ENCODE measurements at regions not wholly inside any gene's neighbourhood (a gene's known extent, or its start where the extent isn't known, plus 50 kb on each side); places are given as distances from the start of the nearest gene placed in this dataset.

DNA sequence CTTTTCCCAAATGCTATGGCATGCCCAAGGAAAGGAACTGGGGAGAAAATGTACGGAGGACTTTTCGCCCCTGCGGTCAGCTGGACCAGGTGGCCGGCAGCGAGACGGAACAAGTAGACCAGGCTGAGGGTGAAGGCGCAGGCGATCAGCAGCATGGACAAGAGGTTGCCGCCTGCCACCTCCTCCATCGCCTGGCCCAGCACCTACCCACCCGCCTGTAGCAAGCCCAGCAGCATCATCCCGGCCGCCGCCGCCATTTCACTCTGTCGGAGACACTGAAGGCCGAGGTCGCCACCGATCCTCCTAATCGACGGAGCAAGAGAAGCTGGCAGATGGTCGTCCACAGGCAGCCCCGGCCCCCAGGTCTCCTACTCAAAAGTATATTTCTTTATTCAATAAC, 1046.3 kb upstream of the GBE1 start:
- no peak overlapping the region for H3K27ac ChIP-seq (replicated peaks)
- no peak for TF ChIP-seq SPI1 (IDR thresholded peaks at IDR 0.05; ENCODE audit: borderline replicate concordance, low read depth)
- TF ChIP-seq GABPA (IDR thresholded peaks at IDR 0.05; ENCODE audit: low read depth), result no peak
- no peak for TF ChIP-seq REST (IDR thresholded peaks at IDR 0.05; ENCODE audit: insufficient replicate concordance, low read depth)
- no peak for TF ChIP-seq POLR2AphosphoS5 (IDR thresholded peaks at IDR 0.05; ENCODE audit: low read depth)
- DNase-seq (ENCODE audit: low read depth in 1 of 2, low spot score in 1 of 2), result no peak
- H3K4me3 ChIP-seq (replicated peaks; ENCODE audit: insufficient read depth, low read length), result no peak overlapping the region
- H3K27me3 ChIP-seq (ENCODE audit: insufficient read depth, poor library complexity, severe bottlenecking), result no peaks in the 10 kb centered on the region

DNA sequence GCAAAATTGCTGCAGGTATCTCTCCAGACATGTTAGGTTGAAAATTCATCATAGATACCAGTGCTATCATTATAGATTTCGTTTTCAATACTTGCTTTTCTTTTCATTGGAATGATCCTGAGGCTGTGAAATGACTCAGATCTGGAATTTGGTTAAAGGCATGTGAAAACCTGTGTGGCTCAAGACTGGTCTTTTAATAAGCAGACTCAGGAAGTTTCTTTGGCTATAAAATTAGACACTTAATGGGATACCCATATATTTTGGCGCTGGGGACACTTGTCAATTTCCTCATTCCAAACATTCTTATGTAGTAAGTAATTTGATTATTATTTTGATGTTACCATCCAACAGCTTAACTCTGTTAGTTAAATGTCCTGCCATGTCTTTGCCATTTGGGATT, 1041.1 kb upstream of the GBE1 start:
- Histone ChIP-seq H3K27ac (replicated peaks) (no peak overlapping the region), H3K27me3 (ENCODE audit: insufficient read depth, poor library complexity, severe bottlenecking) (no peaks in the 10 kb centered on the region), H3K4me3 (replicated peaks; ENCODE audit: insufficient read depth, low read length) (no peak overlapping the region)
- no peak for DNase-seq (ENCODE audit: low read depth in 1 of 2, low spot score in 1 of 2)
- no peak for TF ChIP-seq SPI1 (IDR thresholded peaks at IDR 0.05; ENCODE audit: borderline replicate concordance, low read depth)
- no peak for TF ChIP-seq CTCF (IDR thresholded peaks at IDR 0.05; ENCODE audit: insufficient read depth, low read length)
- TF ChIP-seq GABPA (IDR thresholded peaks at IDR 0.05; ENCODE audit: low read depth), result no peak
- no peak for TF ChIP-seq POLR2AphosphoS5 (IDR thresholded peaks at IDR 0.05; ENCODE audit: low read depth)
- TF ChIP-seq REST (IDR thresholded peaks at IDR 0.05; ENCODE audit: insufficient replicate concordance, low read depth), result no peak

DNA sequence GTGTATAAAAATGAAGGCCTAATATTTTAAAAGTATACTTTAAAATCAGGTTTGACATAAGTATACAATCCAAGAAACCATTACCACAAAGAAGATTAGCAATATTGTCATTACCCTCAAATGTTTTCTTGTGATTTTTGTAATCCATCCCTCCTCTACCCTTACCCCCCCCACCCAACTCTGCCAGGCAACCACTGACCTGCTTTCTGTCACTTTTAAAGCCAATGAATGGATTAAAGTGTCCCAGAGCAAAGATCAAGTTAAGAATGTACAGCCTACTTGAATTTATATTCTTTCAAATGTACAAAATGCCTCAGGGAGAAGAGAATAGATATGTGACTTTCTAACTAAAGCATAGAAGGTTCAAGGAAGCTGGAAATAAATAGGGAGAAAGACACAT, 1038.8 kb upstream of the GBE1 start:
- H3K27ac ChIP-seq (replicated peaks), result no peak overlapping the region
- H3K4me3 ChIP-seq (replicated peaks; ENCODE audit: insufficient read depth, low read length), result no peak overlapping the region
- no peak for TF ChIP-seq CTCF (IDR thresholded peaks at IDR 0.05; ENCODE audit: insufficient read depth, low read length)
- TF ChIP-seq REST (IDR thresholded peaks at IDR 0.05; ENCODE audit: insufficient replicate concordance, low read depth), result no peak
- TF ChIP-seq GABPA (IDR thresholded peaks at IDR 0.05; ENCODE audit: low read depth), result no peak
- no peak for TF ChIP-seq POLR2AphosphoS5 (IDR thresholded peaks at IDR 0.05; ENCODE audit: low read depth)
- TF ChIP-seq SPI1 (IDR thresholded peaks at IDR 0.05; ENCODE audit: borderline replicate concordance, low read depth), result no peak
- no peaks in the 10 kb centered on the region for H3K27me3 ChIP-seq (ENCODE audit: insufficient read depth, poor library complexity, severe bottlenecking)
- DNase-seq (ENCODE audit: low read depth in 1 of 2, low spot score in 1 of 2), result no peak

All from HL-60 (cell line).